Activated CD4-positive, alpha-beta T cell treated with anti-CD3 and anti-CD28 coated beads for 24 hours (primary cell): ENCODE measurements at regions not wholly inside any gene's neighbourhood (a gene's known extent, or its start where the extent isn't known, plus 50 kb on each side); places are given as distances from the start of the nearest gene placed in this dataset.
"Not testable (repeated sequence)": the region's sequence is repeated elsewhere in the genome, so short reads cannot be mapped to it uniquely, and the experiment has no call there.

ENCODE experiments used
- DNase-seq, 2 donors: peaks; one replicate each; pipeline ENCODE4 v3.0.0-alpha.2; 2020; ENCODE audit warnings: low read depth in 2 of 2

- no peak for DNase-seq
Observed at GRCh38 chr17:30586818-30587595, 109.8 kb downstream of the GOSR1 start.

- DNase-seq: no peak
Observed at GRCh38 chr17:30584810-30585209, 107.6 kb downstream of the GOSR1 start.

- DNase-seq: no peak
Observed at GRCh38 chr17:30580916-30581315, 103.7 kb downstream of the GOSR1 start.

DNA sequence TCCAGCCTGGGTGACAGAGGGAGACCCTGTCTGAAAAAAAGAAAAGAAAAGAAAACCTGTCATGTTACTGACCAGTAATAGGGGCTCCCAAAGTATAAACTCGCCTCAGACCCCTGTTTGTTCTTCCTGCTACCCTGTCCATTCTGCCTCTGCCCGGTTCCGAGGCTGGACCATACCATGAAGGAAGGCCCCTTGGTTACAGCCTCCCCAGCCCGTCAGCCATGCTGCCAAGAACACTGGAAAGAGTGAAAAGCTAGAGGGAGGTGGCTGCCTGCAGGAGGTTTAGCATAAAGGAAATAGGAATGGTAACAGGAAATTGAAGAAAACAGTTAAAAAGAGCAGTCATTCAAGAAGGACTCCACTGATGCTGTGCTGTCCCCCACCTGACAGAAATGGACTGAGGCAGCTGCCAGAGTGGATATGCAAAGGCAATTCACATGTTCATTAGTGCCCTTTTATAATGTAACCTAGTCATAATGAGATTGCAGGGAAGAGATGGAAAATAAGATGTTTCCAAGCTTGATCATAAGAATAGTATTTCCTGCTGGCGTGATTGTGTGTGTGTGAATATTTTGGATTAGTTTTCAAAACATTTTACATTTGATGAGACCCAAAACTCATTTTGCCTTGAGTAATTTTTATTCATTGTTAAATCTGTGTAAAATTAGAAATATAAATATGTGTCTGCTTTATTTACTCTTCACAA, 102.6 kb downstream of the GOSR1 start:
- no peak for DNase-seq

- DNase-seq: not testable (repeated sequence)
Observed at GRCh38 chr17:30578015-30578717, 101.0 kb downstream of the GOSR1 start.
